ENCODE measurements at regions not wholly inside any gene's neighbourhood (a gene's known extent, or its start where the extent isn't known, plus 50 kb on each side); places are given as distances from the start of the nearest gene placed in this dataset.

GRCh38 chr12:116656306-116656705, 81.6 kb downstream of the SPRING1 start:
- TF ChIP-seq POLR2AphosphoS5 (IDR thresholded peaks at IDR 0.05; ENCODE audit: low read depth, low read length) (no peak), TAF1 (IDR thresholded peaks at IDR 0.05; ENCODE audit: borderline replicate concordance, low read depth, low read length) (no peak)

All from GM12892 (cell line).